ENCODE measurements at regions not wholly inside any gene's neighbourhood (a gene's known extent, or its start where the extent isn't known, plus 50 kb on each side); places are given as distances from the start of the nearest gene placed in this dataset.
"Not testable (repeated sequence)": the region's sequence is repeated elsewhere in the genome, so short reads cannot be mapped to it uniquely, and the experiment has no call there.

GRCh38 chr4:147094238-147094637, 148.6 kb upstream of the TTC29 start:
- no peak overlapping the region for H3K4me3 ChIP-seq (ENCODE audit: low read depth, low read length)
- DNase-seq (ENCODE audit: low read depth): no peak

DNA sequence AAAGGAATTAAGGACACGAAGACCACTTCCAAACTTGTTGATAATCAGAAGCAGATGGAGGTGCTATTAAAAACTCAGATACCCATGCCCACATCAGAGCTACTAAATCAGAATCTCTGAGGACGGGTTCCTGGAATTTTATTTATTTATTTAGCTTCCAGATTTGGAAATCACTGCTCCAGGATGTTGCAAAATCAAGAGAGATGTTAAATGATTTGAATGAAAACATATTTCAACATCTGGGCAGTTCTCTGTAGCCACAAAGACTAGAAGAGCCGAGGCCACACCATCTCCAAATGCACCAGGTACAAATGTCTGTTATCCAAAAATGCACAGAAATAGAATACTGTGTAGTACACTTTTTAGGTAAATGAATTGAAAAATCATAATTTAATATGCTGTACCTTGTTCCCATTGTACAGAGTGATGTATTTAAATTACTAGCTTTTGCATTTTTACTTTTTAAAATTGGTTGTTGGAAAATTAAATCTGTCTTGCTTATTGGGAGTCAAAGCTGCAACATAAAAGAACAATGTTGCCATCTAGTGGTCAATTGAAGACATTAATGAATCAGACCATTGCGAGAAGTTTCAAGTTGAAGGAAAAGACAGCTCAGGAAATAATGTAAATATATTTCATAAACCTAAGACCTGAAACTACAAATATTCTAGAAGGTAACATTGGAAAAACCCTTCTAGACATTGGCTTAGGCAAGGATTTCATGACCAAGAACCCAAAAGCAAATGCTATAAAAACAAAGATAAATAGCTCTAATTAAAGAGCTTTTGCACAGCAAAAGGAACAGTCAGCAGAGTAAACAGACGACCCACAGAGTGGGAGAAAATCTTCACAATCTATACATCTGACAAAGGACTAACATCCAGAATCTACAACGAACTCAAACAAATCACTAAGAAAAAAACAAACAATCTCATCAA, 151.3 kb upstream of the TTC29 start:
- peak; percentile 54 for DNase-seq (ENCODE audit: low read depth)
- no peak overlapping the region for H3K4me3 ChIP-seq (ENCODE audit: low read depth, low read length)

GRCh38 chr4:147101678-147102077, 156.0 kb upstream of the TTC29 start:
- no peak for DNase-seq (ENCODE audit: low read depth)
- H3K4me3 ChIP-seq (ENCODE audit: low read depth, low read length): no peak overlapping the region

DNA sequence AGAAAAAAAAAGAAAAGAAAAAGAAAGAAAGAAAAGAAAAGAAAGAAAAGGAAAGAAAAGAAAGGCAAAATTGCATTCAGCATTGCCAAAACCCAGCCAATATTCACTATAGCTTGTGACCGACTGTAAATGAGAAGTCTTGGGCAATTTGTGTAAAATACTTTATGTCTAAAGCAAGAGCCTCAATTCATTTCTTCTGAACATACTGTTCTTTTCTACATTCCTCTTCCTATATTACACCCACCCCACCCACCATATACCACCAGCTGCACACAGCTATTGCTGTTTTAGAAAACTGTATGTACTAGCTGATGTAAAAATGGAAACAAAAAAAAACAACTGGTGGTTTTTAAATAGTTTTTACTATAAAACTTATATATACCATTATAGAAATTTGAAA, 156.9 kb upstream of the TTC29 start:
- peak; percentile 88 for DNase-seq (ENCODE audit: low read depth)
- no peak overlapping the region for H3K4me3 ChIP-seq (ENCODE audit: low read depth, low read length)

- DNase-seq (ENCODE audit: low read depth): peak; percentile 99
- peak overlapping the region; percentile 5 for H3K4me3 ChIP-seq (ENCODE audit: low read depth, low read length)
Observed at GRCh38 chr4:147103403-147103946, 157.8 kb upstream of the TTC29 start.

DNA sequence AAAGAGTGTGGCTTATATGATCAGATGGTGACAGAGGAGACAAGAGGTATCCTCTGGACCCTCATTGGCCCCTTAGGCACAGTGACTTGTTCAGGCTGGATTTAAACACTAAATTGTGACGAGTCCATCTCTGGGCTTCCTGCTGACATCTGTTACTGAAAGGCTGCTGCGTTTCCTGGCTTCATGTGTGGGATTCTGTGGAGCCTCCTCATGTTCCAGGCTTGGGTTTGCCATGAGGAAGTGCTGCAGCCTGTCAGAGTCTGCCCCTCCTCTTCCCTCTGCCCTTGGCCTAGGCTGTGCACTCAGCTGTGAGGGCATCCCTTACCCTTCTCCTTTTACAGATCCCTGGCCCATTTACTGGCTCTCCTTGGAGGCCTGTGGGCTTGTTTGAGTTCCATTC, 159.1 kb upstream of the TTC29 start:
- no peak for DNase-seq (ENCODE audit: low read depth)
- H3K4me3 ChIP-seq (ENCODE audit: low read depth, low read length): no peak overlapping the region

- no peak overlapping the region for H3K4me3 ChIP-seq (ENCODE audit: low read depth, low read length)
- peak; percentile 74 for DNase-seq (ENCODE audit: low read depth)
Observed at GRCh38 chr4:147108409-147108808, 162.7 kb upstream of the TTC29 start.

DNA sequence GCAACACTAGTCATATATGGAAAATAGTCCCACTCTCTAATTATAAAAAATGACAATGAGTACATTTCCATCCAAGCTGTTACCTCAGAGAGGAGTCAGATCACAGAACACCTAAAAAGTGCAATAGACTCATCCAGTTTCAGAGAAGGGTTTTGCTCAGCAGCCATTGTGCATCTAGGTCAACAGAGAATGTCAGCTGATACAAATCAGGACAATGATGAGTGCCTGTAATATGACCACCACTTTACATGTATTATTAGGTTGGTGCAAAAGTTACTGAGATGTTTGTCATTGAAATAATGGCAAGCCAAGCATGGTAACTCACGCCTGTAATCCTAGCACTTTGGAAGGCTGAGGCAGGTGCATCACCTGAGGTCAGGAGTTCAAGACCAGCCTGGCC, 164.1 kb upstream of the TTC29 start:
- H3K4me3 ChIP-seq (ENCODE audit: low read depth, low read length): no peak overlapping the region
- DNase-seq (ENCODE audit: low read depth): no peak

DNA sequence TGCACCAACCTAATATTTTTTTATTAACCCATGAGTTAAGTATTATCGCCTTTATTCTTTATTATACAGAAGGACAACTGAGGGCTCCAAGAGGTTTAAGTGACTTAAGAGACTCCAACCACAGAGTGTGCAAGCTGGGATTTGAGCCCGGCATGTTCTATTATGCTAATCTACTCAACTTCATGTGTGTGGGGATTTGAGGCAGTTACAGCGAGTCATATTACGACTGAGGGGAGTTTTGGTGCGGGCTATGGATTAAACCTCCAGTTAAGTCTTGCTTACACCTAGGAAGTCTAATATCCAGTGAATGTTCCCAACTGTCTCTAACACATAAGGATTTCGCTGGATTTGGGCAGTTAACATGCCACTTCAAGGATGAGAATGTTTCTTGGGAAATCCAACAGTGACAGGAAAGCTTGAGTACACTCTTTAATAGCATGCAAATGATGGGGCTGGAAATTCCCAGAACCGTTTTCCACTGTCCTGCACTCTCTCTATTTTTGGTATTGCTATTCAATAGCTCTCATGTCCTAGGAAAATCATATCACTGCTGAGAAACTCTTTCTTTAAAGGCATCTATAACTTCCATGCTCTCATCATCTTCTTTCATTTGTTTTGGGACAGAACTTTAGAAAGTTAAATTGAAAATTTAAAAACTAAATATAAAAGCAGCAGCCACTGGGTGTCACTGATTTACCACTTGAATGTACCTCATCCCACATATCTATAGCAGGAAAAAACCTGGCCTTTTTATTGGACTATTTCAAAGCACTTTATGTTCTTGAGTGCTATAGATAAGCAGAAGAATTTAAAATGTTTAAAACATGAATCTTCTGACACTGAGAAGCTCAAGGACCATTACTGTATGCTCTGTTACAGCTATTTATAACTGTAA, 165.1 kb upstream of the TTC29 start:
- no peak for DNase-seq (ENCODE audit: low read depth)
- no peak overlapping the region for H3K4me3 ChIP-seq (ENCODE audit: low read depth, low read length)

- DNase-seq (ENCODE audit: low read depth); H3K4me3 ChIP-seq (ENCODE audit: low read depth, low read length): not testable (repeated sequence)
Observed at GRCh38 chr4:147112196-147112595, 166.5 kb upstream of the TTC29 start.

DNA sequence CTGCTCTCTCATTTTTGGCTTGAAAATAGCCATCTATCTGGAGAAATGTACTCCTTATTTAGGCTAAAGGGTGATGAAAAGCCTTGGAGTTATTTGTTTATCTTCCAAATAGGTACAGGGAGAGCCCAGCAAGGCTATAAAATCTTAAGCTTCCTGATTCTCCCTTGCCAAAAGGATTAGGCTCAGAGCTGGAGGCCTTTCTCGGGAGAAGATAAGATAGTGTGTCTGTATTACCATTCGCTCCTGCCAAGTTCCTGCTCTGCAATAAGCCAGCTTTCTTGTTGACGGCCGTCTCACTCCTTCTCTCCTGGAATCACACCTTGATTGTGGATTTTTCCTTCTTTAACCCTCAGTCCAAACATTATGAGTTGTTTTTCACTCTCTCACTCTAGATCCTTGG, 171.8 kb upstream of the TTC29 start:
- no peak for DNase-seq (ENCODE audit: low read depth)
- H3K4me3 ChIP-seq (ENCODE audit: low read depth, low read length): no peak overlapping the region

GRCh38 chr4:147118528-147118927, 172.9 kb upstream of the TTC29 start:
- no peak overlapping the region for H3K4me3 ChIP-seq (ENCODE audit: low read depth, low read length)
- peak; percentile 69 for DNase-seq (ENCODE audit: low read depth)

GRCh38 chr4:147122685-147123084, 177.0 kb upstream of the TTC29 start:
- H3K4me3 ChIP-seq (ENCODE audit: low read depth, low read length): no peak overlapping the region
- no peak for DNase-seq (ENCODE audit: low read depth)

- H3K4me3 ChIP-seq (ENCODE audit: low read depth, low read length): no peak overlapping the region
- DNase-seq (ENCODE audit: low read depth): no peak
Observed at GRCh38 chr4:147123146-147123545, 177.5 kb upstream of the TTC29 start.

- H3K4me3 ChIP-seq (ENCODE audit: low read depth, low read length): no peak overlapping the region
- no peak for DNase-seq (ENCODE audit: low read depth)
Observed at GRCh38 chr4:147128787-147129186, 183.1 kb upstream of the TTC29 start.

DNA sequence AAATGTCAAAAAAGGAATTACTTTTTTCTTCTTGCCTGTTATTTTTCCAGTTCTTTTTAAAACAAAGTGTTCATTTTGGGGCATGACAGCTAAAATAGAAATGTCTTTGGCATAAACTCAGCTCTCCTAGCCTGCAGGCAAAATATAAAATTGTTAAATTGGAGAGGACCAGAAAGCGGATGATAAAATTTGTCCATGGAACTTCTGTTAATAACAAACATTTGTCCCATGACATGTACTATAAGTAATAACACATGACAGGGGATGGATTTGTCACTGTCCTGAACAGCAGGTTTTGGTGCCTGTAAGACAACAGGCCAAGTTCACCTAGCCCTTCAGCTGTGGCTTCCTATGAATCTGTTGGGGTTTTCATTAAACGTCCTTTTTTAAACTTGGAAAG, 184.0 kb upstream of the TTC29 start:
- H3K4me3 ChIP-seq (ENCODE audit: low read depth, low read length): no peak overlapping the region
- no peak for DNase-seq (ENCODE audit: low read depth)

DNA sequence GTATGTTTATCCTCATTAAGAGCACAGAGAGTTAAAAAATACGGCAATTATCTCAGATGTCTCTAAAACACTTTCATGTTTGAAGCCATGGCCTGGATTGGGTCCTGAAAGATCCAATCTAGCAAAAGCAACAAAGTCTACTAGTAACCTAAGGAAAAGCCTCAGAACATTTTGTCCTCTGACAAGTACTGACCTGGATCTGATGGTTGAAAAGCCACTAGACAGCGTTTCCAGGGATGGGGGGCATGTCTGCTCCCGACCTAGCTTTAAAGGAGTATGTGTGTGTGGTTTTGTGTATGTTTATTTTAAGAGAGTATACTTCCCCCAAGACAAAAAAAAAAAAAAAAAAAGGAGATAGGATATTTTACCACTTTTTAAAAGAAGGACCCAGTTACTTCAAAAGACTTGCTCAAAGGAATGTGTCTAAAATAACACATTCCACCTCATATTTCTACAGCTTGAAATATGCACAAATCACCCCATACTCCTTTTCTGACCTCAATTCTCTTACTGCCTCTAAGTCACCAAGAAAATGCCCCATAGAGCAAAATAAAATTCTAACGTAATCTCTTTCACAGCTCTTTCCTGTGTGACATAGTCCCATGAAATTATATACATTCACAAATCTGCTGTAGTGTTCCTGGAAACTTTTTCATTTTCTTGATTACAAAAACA, 189.0 kb upstream of the TTC29 start:
- no peak for DNase-seq (ENCODE audit: low read depth)
- no peak overlapping the region for H3K4me3 ChIP-seq (ENCODE audit: low read depth, low read length)

- no peak overlapping the region for H3K4me3 ChIP-seq (ENCODE audit: low read depth, low read length)
- peak; percentile 87 for DNase-seq (ENCODE audit: low read depth)
Observed at GRCh38 chr4:147136310-147136709, 190.6 kb upstream of the TTC29 start.

- H3K4me3 ChIP-seq (ENCODE audit: low read depth, low read length): no peak overlapping the region
- no peak for DNase-seq (ENCODE audit: low read depth)
Observed at GRCh38 chr4:147136751-147137150, 191.1 kb upstream of the TTC29 start.

DNA sequence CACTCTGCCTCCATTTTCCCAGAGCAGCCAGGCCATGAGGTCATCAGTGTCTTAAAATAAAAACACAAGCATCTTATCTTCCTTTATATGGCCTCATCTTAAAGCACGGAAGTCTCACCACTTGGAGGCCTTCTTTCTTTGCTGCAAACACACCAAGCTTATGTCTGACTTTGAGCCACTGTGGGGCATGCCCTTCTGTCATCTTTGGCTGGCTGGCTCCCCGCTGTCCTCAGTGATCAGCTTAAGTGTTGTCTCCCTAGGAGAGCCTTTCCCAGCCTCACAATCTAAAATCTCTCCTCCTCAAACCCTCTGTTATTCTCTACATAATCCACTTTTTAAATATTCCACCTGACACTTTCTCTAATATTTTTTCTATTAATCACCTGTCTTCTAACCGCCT, 191.6 kb upstream of the TTC29 start:
- no peak overlapping the region for H3K4me3 ChIP-seq (ENCODE audit: low read depth, low read length)
- no peak for DNase-seq (ENCODE audit: low read depth)
